Aorta (tissue), 5 donors: ENCODE measurements at regions not wholly inside any gene's neighbourhood (a gene's known extent, or its start where the extent isn't known, plus 50 kb on each side); places are given as distances from the start of the nearest gene placed in this dataset.

Experiments
- ATAC-seq: fragments of 200-7000 bp; cut with Tn5 transposase; one replicate; pipeline ENCODE4 v1.9.1; 2022; ENCODE audit warnings: moderate library complexity; ENCODE audit not compliant: low FRiP score
- DNase-seq, 2 donors: peaks; one replicate each; pipeline ENCODE4 v3.0.0-alpha.2; 2020
- H3K27ac ChIP-seq, 2 donors: one replicate each; pipeline ENCODE4 v1.5.1; 2013; ENCODE audit warnings: low read length in 2 of 2, mild to moderate bottlenecking in 2 of 2, moderate library complexity in 2 of 2, control low read depth in 1 of 2, inconsistent platforms in 1 of 2, low read depth in 1 of 2
- H3K27me3 ChIP-seq, 2 donors: one replicate each; pipeline ENCODE4 v1.6.1; 2013; ENCODE audit warnings: control low read depth in 1 of 2, low read length in 1 of 2, mild to moderate bottlenecking in 1 of 2, moderate library complexity in 1 of 2; ENCODE audit not compliant: insufficient read depth in 2 of 2, control insufficient read depth in 1 of 2
- H3K36me3 ChIP-seq, 2 donors: one replicate each; pipeline ENCODE4 v1.6.1; 2013; ENCODE audit warnings: control low read depth in 1 of 2, low read length in 1 of 2, mild to moderate bottlenecking in 1 of 2; ENCODE audit not compliant: insufficient read depth in 2 of 2, control insufficient read depth in 1 of 2
- H3K4me1 ChIP-seq, 2 donors: one replicate each; pipeline ENCODE4 v1.6.1; 2013; ENCODE audit warnings: low read length in 2 of 2, control low read depth in 1 of 2, mild to moderate bottlenecking in 1 of 2, moderate library complexity in 1 of 2; ENCODE audit not compliant: insufficient read depth in 2 of 2, control insufficient read depth in 1 of 2
- H3K4me3 ChIP-seq, 2 donors: one replicate each; pipeline ENCODE4 v1.5.1; 2013; ENCODE audit warnings: low read length in 2 of 2, control low read depth in 1 of 2, mild to moderate bottlenecking in 1 of 2
- H3K9me3 ChIP-seq: one replicate; pipeline ENCODE4 v1.6.1; 2013; ENCODE audit warnings: mild to moderate bottlenecking, low read length; ENCODE audit not compliant: control insufficient read depth
- WGBS, 2 donors: extraction: QIAGEN DNeasy Blood & Tissue Kit; methylation state at CpG; one replicate each; pipeline ENCODE4 v1.1.7; 2013; 5-methylcytosine and 5-hydroxymethylcytosine counted together
- intact Hi-C, 2 donors: fragments of 100-400 bp; cut with DNase I; formaldehyde crosslinking; loops; one replicate each; pipeline versions ENCODE4 v1.14.2 to v1.15.0; 2022
- donor health status: healthy with polysubstance abuse.
- donor health status: Bipolar disorder and iron deficiency.
- donor health status: DM: no; HTN: no; CAD: no.
- donor health status: DM: no; HTN: no; CAD: no.
- donor health status: DM: yes; HTN: yes; CAD: no.

- H3K36me3 ChIP-seq = no peaks in the 10 kb centered on the region
- DNase-seq (no peak), ATAC-seq (no peak)
- no peaks in the 10 kb centered on the region for H3K9me3 ChIP-seq
- intact Hi-C loops = no loop called here
- WGBS, 2 donors = 87 to 89% methylated on average over 3 of the region's 3 CpGs
- no peaks in the 10 kb centered on the region for H3K4me1 ChIP-seq
- no peak overlapping the region for H3K4me3 ChIP-seq
- no peaks in the 10 kb centered on the region for H3K27me3 ChIP-seq
- H3K27ac ChIP-seq = no peak overlapping the region
Observed at GRCh38 chr9:91132576-91133073, 229.1 kb downstream of the AUH start.

- H3K27me3 ChIP-seq = no peaks in the 10 kb centered on the region
- H3K4me1 ChIP-seq = no peaks in the 10 kb centered on the region
- 92 to 98% methylated on average over 2 of the region's 2 CpGs for WGBS, 2 donors
- H3K4me3 ChIP-seq = no peak overlapping the region
- H3K36me3 ChIP-seq = no peaks in the 10 kb centered on the region
- DNase-seq (no peak), ATAC-seq (no peak)
- intact Hi-C loops = no loop called here
- no peak overlapping the region for H3K27ac ChIP-seq
- H3K9me3 ChIP-seq = no peaks in the 10 kb centered on the region
Observed at GRCh38 chr9:91134608-91135007, 227.1 kb downstream of the AUH start.

GRCh38 chr9:91137391-91137790 lies 224.3 kb downstream of the AUH start:
- ATAC-seq (no peak), DNase-seq (no peak)
- H3K27ac ChIP-seq = no peak overlapping the region
- H3K4me3 ChIP-seq = no peak overlapping the region
- no peaks in the 10 kb centered on the region for H3K36me3 ChIP-seq
- no peaks in the 10 kb centered on the region for H3K9me3 ChIP-seq
- no peaks in the 10 kb centered on the region for H3K4me1 ChIP-seq
- no peaks in the 10 kb centered on the region for H3K27me3 ChIP-seq
- intact Hi-C loops = no loop called here
- WGBS, 2 donors = 89 to 98% methylated on average over 1 of the region's 1 CpG

DNA sequence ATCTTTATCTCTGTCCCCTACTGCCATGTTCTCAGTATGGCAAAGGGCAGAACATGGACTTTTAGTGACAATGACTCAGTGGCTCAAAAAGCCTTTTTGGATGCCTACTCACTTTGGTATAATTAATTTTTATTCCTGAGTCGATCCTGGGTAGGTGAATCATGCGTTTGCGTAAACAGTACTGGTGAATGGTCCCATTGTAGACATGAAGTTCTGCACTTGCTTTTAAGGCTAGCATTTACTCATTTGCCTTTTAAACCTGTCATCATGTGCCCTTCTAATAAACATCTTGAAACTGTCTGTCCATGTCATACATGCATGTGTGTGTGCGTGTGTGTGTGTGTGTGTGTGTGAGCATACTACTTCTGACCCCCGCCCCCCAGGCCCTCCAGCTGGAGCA lies 223.0 kb downstream of the AUH start:
- Histone ChIP-seq H3K27ac (no peak overlapping the region), H3K9me3 (no peaks in the 10 kb centered on the region), H3K4me3 (no peak overlapping the region), H3K36me3 (no peaks in the 10 kb centered on the region), H3K4me1 (no peaks in the 10 kb centered on the region), H3K27me3 (no peaks in the 10 kb centered on the region)
- WGBS, 2 donors = 73 to 76% methylated on average over 5 of the region's 5 CpGs
- intact Hi-C loops = no loop called here
- no peak for ATAC-seq
- no peak for DNase-seq

DNA sequence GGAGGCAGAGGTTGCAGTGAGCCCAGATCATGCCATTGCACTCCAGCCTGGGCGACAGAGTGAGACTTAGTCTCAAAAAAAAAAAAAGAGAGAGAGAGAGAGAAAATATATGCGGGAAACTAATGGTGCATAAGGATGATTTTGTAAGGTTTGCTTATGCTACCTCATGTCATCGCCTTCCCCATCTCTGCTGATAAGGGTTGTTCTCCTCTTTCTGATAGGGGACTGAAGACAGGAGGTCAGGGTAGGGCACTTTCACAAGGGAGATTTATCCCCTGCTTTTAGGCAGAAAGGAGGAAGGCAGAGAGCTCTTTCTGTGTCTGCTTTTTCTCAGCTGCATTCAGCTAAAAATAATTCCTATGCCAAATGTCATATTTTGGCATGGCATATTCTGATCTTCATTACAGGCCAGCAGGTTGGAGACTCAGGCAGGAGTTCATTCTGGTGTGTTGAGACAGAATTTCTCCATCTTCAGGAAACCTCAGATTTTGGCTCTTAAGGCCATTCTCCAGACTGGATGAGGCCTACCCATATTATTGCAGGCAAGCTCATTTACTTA lies 220.2 kb downstream of the AUH start:
- Histone ChIP-seq H3K36me3 (no peaks in the 10 kb centered on the region), H3K9me3 (peaks cover 1% of the 10 kb centered on the region), H3K4me1 (no peaks in the 10 kb centered on the region), H3K27me3 (no peaks in the 10 kb centered on the region), H3K27ac (no peak overlapping the region), H3K4me3 (no peak overlapping the region)
- DNase-seq (no peak), ATAC-seq (no peak)
- intact Hi-C loops = no loop called here
- WGBS, 2 donors = 52 to 56% methylated on average over 3 of the region's 3 CpGs

DNA sequence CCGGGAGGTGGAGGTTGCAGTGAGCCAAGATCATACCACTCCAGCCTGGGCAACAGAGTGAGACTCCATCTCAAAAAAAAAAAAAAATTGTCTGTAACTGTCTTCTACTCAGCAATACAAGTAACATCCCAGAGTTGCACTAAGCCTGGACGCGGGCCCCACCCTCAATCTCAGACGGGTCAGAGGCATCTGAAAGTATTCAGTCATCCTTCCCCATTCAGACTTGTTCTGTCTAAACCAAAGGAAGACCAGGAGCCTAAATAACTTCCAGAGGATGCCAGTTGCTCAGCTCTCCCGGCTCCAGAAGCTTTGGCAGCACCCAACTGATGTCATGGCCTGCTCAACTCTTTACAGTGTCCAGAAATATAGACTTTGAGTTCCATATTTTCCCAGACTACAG lies 218.6 kb downstream of the AUH start:
- Histone ChIP-seq H3K4me3 (no peak overlapping the region), H3K27ac (no peak overlapping the region), H3K4me1 (no peaks in the 10 kb centered on the region), H3K27me3 (no peaks in the 10 kb centered on the region), H3K9me3 (peaks cover 1% of the 10 kb centered on the region), H3K36me3 (no peaks in the 10 kb centered on the region)
- intact Hi-C loops = no loop called here
- ATAC-seq (no peak), DNase-seq (no peak)
- whole genome bisulfite sequencing, 2 donors = 95% methylated on average over 5 of the region's 5 CpGs

DNA sequence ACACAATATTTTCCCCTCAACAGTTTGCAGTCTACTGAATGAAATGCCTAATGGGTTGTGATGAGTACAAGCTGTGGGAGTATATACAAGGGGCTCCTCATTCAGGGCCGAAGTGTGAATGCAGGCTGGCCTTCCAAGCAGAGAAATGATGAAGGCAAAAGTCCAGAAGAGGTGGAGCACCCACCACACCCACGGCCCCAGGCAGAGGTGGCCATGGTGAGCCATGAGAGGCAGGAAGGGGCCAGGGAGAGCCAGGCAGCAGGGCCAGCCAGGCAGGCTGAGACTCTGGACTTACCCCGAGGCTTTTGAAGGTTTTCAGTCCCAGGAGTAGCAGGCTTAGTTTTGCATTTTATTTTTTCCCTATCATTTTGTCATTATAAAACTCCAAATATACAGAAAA lies 218.1 kb downstream of the AUH start:
- ATAC-seq = no peak
- Histone ChIP-seq H3K36me3 (no peaks in the 10 kb centered on the region), H3K4me1 (no peaks in the 10 kb centered on the region), H3K27me3 (no peaks in the 10 kb centered on the region), H3K9me3 (peaks cover 1% of the 10 kb centered on the region), H3K27ac (no peak overlapping the region), H3K4me3 (no peak overlapping the region)
- no peak for DNase-seq
- intact Hi-C loops = no loop called here
- 85 to 89% methylated on average over 3 of the region's 3 CpGs for WGBS, 2 donors

DNA sequence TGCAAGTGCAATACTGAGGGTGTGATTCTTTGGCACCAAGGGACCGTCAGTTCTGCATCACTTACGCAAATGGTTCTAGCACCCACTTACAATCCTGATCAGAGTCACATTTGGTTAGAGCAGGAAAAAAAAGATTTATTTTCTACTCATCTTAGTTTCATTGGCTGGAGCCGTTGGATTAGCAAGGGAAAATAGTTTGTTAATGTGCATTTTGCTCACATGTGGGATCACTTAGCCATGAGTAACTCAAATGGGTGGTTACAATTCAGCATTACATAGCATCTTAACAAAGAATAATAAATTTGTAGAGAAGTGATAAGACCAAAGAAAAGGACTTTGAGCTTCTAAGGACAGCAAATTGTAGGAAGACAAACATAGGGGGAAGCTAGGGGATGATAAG lies 216.9 kb downstream of the AUH start:
- no peak for DNase-seq
- H3K27me3 ChIP-seq = no peaks in the 10 kb centered on the region
- peaks cover 1% of the 10 kb centered on the region for H3K9me3 ChIP-seq
- H3K4me1 ChIP-seq = no peaks in the 10 kb centered on the region
- ATAC-seq = no peak
- no peak overlapping the region for H3K27ac ChIP-seq
- intact Hi-C loops = no loop called here
- WGBS, 2 donors = 89 to 91% methylated on average over 3 of the region's 3 CpGs
- H3K36me3 ChIP-seq = no peaks in the 10 kb centered on the region
- no peak overlapping the region for H3K4me3 ChIP-seq

GRCh38 chr9:91145496-91145895 lies 216.2 kb downstream of the AUH start:
- 89 to 91% methylated on average over 4 of the region's 4 CpGs for WGBS, 2 donors
- H3K9me3 ChIP-seq = peaks cover 1% of the 10 kb centered on the region
- ATAC-seq = no peak
- H3K36me3 ChIP-seq = no peaks in the 10 kb centered on the region
- H3K4me1 ChIP-seq = no peaks in the 10 kb centered on the region
- no peak for DNase-seq
- H3K4me3 ChIP-seq = no peak overlapping the region
- intact Hi-C loops = no loop called here
- H3K27ac ChIP-seq = no peak overlapping the region
- no peaks in the 10 kb centered on the region for H3K27me3 ChIP-seq
